Fibroblast of pulmonary artery (primary cell): ENCODE measurements at regions not wholly inside any gene's neighbourhood (a gene's known extent, or its start where the extent isn't known, plus 50 kb on each side); places are given as distances from the start of the nearest gene placed in this dataset.

Experiments
- DNase-seq: peaks from one replicate; pipeline ENCODE4 v3.0.0-alpha.2; 2010; ENCODE audit warnings: low read depth
- H3K4me3 ChIP-seq: replicated peaks from 2 replicates; pipeline ENCODE4 v1.5.1; 2011; ENCODE audit warnings: low read depth, mild to moderate bottlenecking, control low read depth, low read length, moderate library complexity
- TF ChIP-seq, protein P1 (sequence below): IDR thresholded peaks from 2 replicates; pipeline ENCODE4 v1.5.1; 2011; ENCODE audit warnings: mild to moderate bottlenecking, control low read depth, low read length, inconsistent platforms; ENCODE audit errors: missing control alignments

DNA sequence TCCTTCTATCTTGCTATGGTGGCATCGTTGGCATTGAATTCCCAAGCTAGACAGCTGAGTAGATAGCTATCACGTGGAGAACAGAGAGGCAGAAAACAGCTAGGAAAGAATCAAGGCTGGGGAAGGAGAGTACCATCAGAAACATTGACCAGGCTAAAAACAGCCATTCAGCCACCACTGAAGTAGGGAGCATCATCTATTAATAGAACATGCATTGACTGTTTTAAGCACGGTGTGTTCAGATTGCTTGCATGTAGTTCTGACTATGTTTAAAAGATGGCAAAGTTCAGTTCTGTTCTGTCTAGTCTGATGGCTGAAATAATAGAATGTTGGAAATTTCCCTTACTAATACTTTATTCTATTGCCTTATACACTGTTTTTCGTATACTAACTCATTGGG, 413.0 kb downstream of the GABRB3 start:
- no peak for DNase-seq
- no peak overlapping the region for H3K4me3 ChIP-seq
- TF ChIP-seq, protein P1, sequence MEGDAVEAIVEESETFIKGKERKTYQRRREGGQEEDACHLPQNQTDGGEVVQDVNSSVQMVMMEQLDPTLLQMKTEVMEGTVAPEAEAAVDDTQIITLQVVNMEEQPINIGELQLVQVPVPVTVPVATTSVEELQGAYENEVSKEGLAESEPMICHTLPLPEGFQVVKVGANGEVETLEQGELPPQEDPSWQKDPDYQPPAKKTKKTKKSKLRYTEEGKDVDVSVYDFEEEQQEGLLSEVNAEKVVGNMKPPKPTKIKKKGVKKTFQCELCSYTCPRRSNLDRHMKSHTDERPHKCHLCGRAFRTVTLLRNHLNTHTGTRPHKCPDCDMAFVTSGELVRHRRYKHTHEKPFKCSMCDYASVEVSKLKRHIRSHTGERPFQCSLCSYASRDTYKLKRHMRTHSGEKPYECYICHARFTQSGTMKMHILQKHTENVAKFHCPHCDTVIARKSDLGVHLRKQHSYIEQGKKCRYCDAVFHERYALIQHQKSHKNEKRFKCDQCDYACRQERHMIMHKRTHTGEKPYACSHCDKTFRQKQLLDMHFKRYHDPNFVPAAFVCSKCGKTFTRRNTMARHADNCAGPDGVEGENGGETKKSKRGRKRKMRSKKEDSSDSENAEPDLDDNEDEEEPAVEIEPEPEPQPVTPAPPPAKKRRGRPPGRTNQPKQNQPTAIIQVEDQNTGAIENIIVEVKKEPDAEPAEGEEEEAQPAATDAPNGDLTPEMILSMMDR, result no peak

DNA sequence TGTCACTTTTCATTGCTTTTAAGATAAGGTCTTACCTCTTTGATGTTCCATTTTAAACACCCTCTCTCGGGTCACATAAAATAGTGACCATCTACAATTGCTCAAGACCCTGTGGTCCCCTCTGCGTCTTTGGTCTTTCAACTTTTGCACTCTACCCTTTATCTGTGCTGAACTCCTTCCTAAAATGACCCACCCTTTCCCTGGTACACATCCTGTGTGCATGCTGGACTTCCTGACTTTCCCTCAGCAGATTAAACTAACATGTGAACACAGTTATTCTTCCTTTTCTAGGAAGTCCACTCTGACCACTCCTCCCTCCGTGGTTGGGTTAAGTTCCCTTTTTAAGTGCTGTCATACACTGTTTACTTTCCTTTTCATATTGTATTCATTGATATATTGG, 414.2 kb downstream of the GABRB3 start:
- no peak for DNase-seq
- H3K4me3 ChIP-seq, result no peak overlapping the region
- TF ChIP-seq, protein P1, result no peak

DNA sequence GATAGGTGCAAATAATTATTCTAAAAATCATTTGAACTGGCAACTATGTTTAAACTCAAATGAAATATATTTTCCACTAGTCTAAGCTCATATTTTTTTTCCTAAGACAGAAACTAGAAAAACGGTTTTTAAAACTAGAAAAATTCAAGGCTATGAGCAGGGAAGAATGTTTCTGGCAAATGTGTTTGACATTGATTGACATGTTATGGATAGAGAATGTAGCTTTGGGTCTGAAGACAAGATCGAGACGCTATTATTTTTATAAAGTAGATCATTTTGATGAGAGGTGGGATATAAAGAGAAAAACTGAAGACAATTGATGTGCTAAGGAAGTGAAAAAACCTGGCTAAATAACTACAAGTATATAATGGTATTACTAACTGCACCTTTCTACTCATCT, 415.2 kb downstream of the GABRB3 start:
- TF ChIP-seq, protein P1, result no peak

DNA sequence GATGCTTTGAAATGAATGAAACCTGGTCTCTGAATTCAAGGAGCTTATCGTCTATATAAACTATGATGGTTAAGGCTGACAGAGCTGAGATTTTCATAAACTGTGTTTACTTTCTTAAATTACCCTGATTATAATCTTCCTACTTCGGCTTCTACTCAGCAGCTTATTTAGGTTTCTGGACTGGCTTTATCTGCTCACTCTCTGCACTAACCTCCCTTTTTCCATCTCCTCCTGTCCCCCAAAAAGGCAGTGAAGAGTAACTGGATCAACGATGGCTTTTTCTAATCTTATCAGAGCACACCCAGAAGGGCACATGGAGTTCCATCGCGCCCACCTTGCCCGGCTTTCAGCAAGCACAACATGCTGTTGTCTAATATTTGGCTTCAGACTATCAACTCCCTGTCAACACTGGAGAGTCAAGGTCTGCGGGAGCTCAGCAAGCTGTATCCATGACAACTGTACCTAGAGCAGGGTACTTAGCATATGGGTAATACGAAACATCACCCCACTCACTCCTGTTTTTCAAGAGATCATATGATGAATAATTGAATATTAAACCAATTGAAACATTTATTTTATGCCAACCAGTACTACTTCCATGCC, 417.3 kb downstream of the GABRB3 start:
- TF ChIP-seq, protein P1, result no peak
- H3K4me3 ChIP-seq, result no peak overlapping the region
- DNase-seq, result no peak

More for the DNA sequence above, 415.2 kb downstream of the GABRB3 start:
- no peak for DNase-seq
- no peak overlapping the region for H3K4me3 ChIP-seq

- no peak overlapping the region for H3K4me3 ChIP-seq
- DNase-seq, result no peak
- TF ChIP-seq, protein P1, result no peak
Observed at GRCh38 chr15:26352909-26353308, 420.0 kb downstream of the GABRB3 start.

- no peak overlapping the region for H3K4me3 ChIP-seq
- TF ChIP-seq, protein P1, result no peak
- DNase-seq, result no peak
Observed at GRCh38 chr15:26352406-26352805, 420.5 kb downstream of the GABRB3 start.

- TF ChIP-seq, protein P1, result no peak
- no peak for DNase-seq
Observed at GRCh38 chr15:26325495-26325894, 447.4 kb downstream of the GABRB3 start.

More at GRCh38 chr15:26325495-26325894, 447.4 kb downstream of the GABRB3 start:
- H3K4me3 ChIP-seq, result no peak overlapping the region
